ENCODE measurements at regions not wholly inside any gene's neighbourhood (a gene's known extent, or its start where the extent isn't known, plus 50 kb on each side); places are given as distances from the start of the nearest gene placed in this dataset.

GRCh38 chr18:41323044-41323443 lies 632.0 kb upstream of the PIK3C3 start:
- in situ Hi-C loops (cut with MboI; ENCODE audit: low pct_unique_long_range_greater_than_20kb, low sequenced_read_pairs, unreplicated experiment), result no loop called here
- no peak for TF ChIP-seq CTCF (IDR thresholded peaks at IDR 0.05; ENCODE audit: extremely low read depth, insufficient read depth, missing control alignments)
- no peak for DNase-seq (ENCODE audit: low spot score)

GRCh38 chr18:41320100-41320499 lies 634.9 kb upstream of the PIK3C3 start:
- no peak for TF ChIP-seq CTCF (IDR thresholded peaks at IDR 0.05; ENCODE audit: extremely low read depth, insufficient read depth, missing control alignments)
- no peak for DNase-seq (ENCODE audit: low spot score)
- in situ Hi-C loops (cut with MboI; ENCODE audit: low pct_unique_long_range_greater_than_20kb, low sequenced_read_pairs, unreplicated experiment), result no loop called here

GRCh38 chr18:41315134-41315533 lies 639.9 kb upstream of the PIK3C3 start:
- in situ Hi-C loops (cut with MboI; ENCODE audit: low pct_unique_long_range_greater_than_20kb, low sequenced_read_pairs, unreplicated experiment), result no loop called here
- TF ChIP-seq CTCF (IDR thresholded peaks at IDR 0.05; ENCODE audit: extremely low read depth, insufficient read depth, missing control alignments), result no peak
- DNase-seq (ENCODE audit: low spot score), result no peak

GRCh38 chr18:41311571-41312547 lies 643.2 kb upstream of the PIK3C3 start:
- no peak for TF ChIP-seq CTCF (IDR thresholded peaks at IDR 0.05; ENCODE audit: extremely low read depth, insufficient read depth, missing control alignments)
- no peak for DNase-seq (ENCODE audit: low spot score)
- in situ Hi-C loops (cut with MboI; ENCODE audit: low pct_unique_long_range_greater_than_20kb, low sequenced_read_pairs, unreplicated experiment), result no loop called here

- TF ChIP-seq CTCF (IDR thresholded peaks at IDR 0.05; ENCODE audit: extremely low read depth, insufficient read depth, missing control alignments), result no peak
- in situ Hi-C loops (cut with MboI; ENCODE audit: low pct_unique_long_range_greater_than_20kb, low sequenced_read_pairs, unreplicated experiment), result no loop called here
- no peak for DNase-seq (ENCODE audit: low spot score)
Measured at GRCh38 chr18:41297740-41298139, 657.3 kb upstream of the PIK3C3 start.

GRCh38 chr18:41269294-41269693 lies 685.7 kb upstream of the PIK3C3 start:
- TF ChIP-seq CTCF (IDR thresholded peaks at IDR 0.05; ENCODE audit: extremely low read depth, insufficient read depth, missing control alignments), result no peak
- no peak for DNase-seq (ENCODE audit: low spot score)
- in situ Hi-C loops (cut with MboI; ENCODE audit: low pct_unique_long_range_greater_than_20kb, low sequenced_read_pairs, unreplicated experiment), result no loop called here
